Activated naive CD4-positive, alpha-beta T cell treated with anti-CD3 and anti-CD28 coated beads, Interleukin-2, amount 50 U/mL, for 72 hours (primary cell): ENCODE measurements at regions not wholly inside any gene's neighbourhood (a gene's known extent, or its start where the extent isn't known, plus 50 kb on each side); places are given as distances from the start of the nearest gene placed in this dataset.

Experiments
- ATAC-seq, 2 donors: fragments of 150-1000 bp; cut with Tn5 transposase; 2 replicates each; pipeline ENCODE4 v1.10.0; 2021; ENCODE audit warnings: mild to moderate bottlenecking in 2 of 2, moderate library complexity in 2 of 2
- DNase-seq, 2 donors: peaks; one replicate each; pipeline ENCODE4 v3.0.0; 2021 to 2022; ENCODE audit warnings: low spot score in 2 of 2
- H3K27ac Mint-ChIP-seq, 2 donors: one replicate each; pipeline ENCODE4 v1.8.0; 2022; ENCODE audit warnings: mild to moderate bottlenecking in 2 of 2, mixed read lengths in 2 of 2
- H3K36me3 Mint-ChIP-seq, 2 donors: one replicate each; pipeline ENCODE4 v1.8.0; 2022; ENCODE audit warnings: mixed read lengths in 2 of 2
- H3K9me3 Mint-ChIP-seq, 2 donors: one replicate each; pipeline ENCODE4 v1.8.0; 2022; ENCODE audit warnings: mixed read lengths in 2 of 2

DNA sequence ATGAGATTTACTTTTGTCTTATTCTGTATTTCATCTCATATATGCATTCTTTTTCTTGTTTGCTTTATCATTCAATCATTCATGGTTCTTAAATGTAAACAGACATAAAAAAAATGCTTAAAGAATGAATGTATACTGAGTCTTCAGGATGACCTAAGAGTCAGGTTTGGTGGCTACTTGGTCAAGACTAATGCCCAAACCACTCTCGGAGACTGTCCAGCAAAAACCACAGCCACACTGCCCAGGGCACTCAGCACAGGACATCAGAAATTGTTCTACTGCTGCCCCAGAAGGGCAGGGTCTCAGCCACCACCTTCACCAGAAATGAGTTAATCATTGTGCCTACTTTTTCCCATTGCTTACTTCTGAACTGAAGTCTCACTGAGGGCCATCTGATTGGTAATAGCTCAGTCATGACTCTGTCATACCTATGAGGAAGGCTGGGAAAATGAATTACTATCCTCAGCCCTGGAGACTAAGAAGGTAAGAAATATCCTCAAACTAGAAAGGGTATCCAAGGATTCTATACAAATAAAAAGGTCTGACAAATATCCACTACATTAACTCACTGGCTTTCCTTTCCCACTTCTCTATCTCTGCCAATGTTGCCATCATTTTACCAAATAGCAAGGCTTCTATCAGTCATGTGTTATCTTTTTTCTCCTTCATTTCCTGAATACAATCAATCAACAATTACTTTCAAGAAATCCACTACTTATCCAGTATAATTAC lies 236.1 kb downstream of the CETN3 start:
- Mint-ChIP-seq H3K36me3 (no peaks in the 10 kb centered on the region), H3K9me3 (peaks cover 7 to 15% of the 10 kb centered on the region in 2 donors), H3K27ac (no peak overlapping the region)
- no peak for ATAC-seq
- no peak for DNase-seq

- ATAC-seq (no peak), DNase-seq (no peak)
- no peak overlapping the region for H3K27ac Mint-ChIP-seq
- no peaks in the 10 kb centered on the region for H3K36me3 Mint-ChIP-seq
- peaks cover 0 to 9% of the 10 kb centered on the region in 2 donors for H3K9me3 Mint-ChIP-seq
Observed at GRCh38 chr5:90171466-90171865, 238.1 kb downstream of the CETN3 start.

GRCh38 chr5:90170261-90170660 lies 239.3 kb downstream of the CETN3 start:
- H3K9me3 Mint-ChIP-seq: no peaks in the 10 kb centered on the region
- ATAC-seq: no peak
- no peak overlapping the region for H3K27ac Mint-ChIP-seq
- no peak for DNase-seq
- no peaks in the 10 kb centered on the region for H3K36me3 Mint-ChIP-seq

- no peaks in the 10 kb centered on the region for H3K9me3 Mint-ChIP-seq
- ATAC-seq: no peak
- no peak for DNase-seq
- no peaks in the 10 kb centered on the region for H3K36me3 Mint-ChIP-seq
- no peak overlapping the region for H3K27ac Mint-ChIP-seq
Observed at GRCh38 chr5:90169078-90169477, 240.5 kb downstream of the CETN3 start.

DNA sequence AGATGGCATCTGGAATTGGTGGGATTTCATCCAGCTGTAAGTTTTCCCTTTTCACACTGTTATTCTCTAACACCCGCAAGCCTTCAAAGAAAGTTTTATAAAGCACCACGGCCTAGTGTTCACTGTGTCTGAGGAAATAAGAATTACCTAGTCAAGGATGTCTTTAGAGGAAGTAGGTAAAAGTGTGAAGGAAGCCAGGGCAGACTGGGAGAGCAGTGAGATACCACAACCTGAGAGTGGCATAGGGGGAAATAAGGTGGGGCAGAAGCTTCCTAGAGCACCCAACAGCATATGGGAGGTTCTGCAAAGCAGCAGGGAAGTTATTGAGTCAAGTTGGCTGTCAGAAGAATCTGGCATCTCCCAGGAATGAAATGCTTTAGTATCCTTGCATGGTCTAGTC lies 241.2 kb downstream of the CETN3 start:
- DNase-seq: no peak
- Mint-ChIP-seq H3K9me3 (no peaks in the 10 kb centered on the region), H3K27ac (no peak overlapping the region), H3K36me3 (no peaks in the 10 kb centered on the region)
- no peak for ATAC-seq

DNA sequence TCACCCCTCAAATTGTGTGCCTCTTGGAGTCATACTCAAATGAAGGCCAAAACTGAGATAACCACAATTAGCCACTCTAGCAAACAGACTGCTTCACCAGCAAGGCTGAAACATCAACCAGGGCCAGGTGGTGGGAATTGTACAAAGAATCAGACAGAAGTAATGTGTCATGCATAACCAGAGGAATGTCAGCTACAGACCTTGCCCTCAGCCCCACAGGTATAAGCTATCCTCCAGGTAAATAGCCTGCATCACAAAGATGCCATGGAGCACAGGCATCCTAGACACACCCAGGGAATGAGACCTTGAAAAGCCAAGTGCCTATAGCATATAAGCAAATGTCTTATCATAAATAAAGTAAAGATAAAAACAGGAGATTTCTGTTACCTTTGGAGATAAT lies 242.7 kb downstream of the CETN3 start:
- DNase-seq (no peak), ATAC-seq (no peak)
- no peak overlapping the region for H3K27ac Mint-ChIP-seq
- H3K9me3 Mint-ChIP-seq: no peaks in the 10 kb centered on the region
- no peaks in the 10 kb centered on the region for H3K36me3 Mint-ChIP-seq

DNA sequence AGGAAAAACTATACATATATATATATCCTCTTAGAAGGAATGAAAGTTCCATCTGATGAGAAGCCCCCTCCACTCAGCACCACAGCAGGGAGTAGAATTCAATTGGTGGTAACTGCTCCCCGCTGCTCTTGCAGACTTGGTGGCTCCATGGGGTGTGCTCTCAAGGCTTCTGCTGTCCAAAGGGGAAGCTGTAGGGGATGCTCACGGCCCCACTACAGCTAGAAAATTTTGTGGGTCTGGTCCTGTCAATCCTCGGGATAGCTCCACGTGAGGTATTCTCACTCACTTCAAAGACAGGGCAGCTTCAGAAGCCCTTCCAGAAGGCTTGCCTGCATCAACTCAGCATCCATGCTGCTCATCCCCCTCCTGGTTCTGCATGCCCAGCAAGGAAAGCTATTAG lies 247.2 kb downstream of the CETN3 start:
- ATAC-seq (no peak), DNase-seq (no peak)
- Mint-ChIP-seq H3K27ac (no peak overlapping the region), H3K9me3 (no peaks in the 10 kb centered on the region), H3K36me3 (no peaks in the 10 kb centered on the region)

DNA sequence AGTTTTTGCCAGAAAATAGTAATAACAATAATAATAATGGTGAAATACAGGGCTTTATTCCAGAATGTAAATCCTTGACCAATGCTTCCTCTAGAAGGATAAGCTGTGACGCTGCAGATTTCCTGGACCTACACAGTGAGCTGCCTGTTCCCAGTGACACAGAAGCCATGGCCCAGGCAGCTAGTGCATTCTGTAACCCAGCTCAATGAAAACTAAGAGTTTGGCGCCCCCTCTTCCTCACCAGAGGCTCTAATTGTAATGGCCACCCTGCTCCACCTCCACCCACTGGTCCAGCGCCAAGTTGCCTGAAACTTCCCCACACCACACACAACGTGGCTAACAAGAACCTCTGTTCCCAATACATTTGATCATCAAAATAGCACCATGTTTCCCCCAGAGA lies 248.1 kb downstream of the CETN3 start:
- no peak for DNase-seq
- Mint-ChIP-seq H3K36me3 (no peaks in the 10 kb centered on the region), H3K9me3 (no peaks in the 10 kb centered on the region), H3K27ac (no peak overlapping the region)
- no peak for ATAC-seq

- Mint-ChIP-seq H3K36me3 (no peaks in the 10 kb centered on the region), H3K27ac (no peak overlapping the region), H3K9me3 (peaks cover 0 to 7% of the 10 kb centered on the region in 2 donors)
- ATAC-seq: no peak
- DNase-seq: no peak
Observed at GRCh38 chr5:90158131-90158530, 251.4 kb downstream of the CETN3 start.

DNA sequence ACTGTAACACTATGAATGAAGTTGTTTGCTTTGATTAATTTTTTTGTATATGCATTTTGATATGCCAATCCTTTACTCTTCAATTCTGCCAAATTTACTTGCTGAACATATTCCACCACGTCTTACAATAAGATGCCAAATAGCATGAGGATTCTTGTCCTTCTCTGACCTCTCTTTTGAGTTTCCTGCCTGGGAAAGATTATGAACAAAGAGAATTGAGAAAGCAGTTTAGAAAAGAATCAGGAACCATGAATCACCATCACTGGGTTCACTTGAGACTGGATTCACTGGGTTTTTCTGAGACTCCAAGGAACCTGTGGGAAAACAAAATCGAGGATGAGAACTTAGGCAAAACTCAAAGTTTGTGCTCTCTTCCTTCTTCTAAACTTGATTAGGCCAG lies 256.5 kb downstream of the CETN3 start:
- no peak overlapping the region for H3K27ac Mint-ChIP-seq
- DNase-seq (no peak), ATAC-seq (no peak)
- peaks cover 0 to 3% of the 10 kb centered on the region in 2 donors for H3K36me3 Mint-ChIP-seq
- H3K9me3 Mint-ChIP-seq: peaks cover 2 to 12% of the 10 kb centered on the region in 2 donors

GRCh38 chr5:90144625-90145327 lies 264.8 kb downstream of the CETN3 start:
- no peak for ATAC-seq

GRCh38 chr5:90142541-90142940 lies 267.0 kb downstream of the CETN3 start:
- Mint-ChIP-seq H3K27ac (no peak overlapping the region), H3K9me3 (peaks cover 4 to 6% of the 10 kb centered on the region in 2 donors), H3K36me3 (peaks cover 0 to 3% of the 10 kb centered on the region in 2 donors)
- ATAC-seq: no peak
- DNase-seq: no peak

More at GRCh38 chr5:90144625-90145327, 264.8 kb downstream of the CETN3 start:
- DNase-seq: no peak
- Mint-ChIP-seq H3K9me3 (peaks cover 9 to 12% of the 10 kb centered on the region in 2 donors), H3K27ac (no peak overlapping the region), H3K36me3 (peaks cover 0 to 11% of the 10 kb centered on the region in 2 donors)

DNA sequence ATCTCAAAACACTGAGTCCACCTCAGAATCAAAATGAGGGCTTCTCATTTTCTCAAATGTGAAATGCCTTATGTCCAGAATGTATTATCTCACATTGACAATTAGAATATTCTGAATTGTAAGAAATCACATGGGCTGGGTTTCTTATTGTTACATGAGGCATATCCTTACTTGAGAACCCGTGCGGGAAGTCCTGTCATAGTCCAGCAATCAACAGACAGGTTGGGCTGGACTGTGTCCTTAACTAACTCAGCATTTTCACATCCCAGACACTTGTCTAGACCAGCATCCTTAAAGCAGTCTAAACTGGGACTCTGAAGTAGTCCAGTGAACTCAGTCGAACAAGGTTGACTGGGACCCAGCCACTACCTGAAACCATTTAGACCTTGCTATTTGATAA lies 267.6 kb downstream of the CETN3 start:
- Mint-ChIP-seq H3K27ac (no peak overlapping the region), H3K9me3 (peaks cover 4% of the 10 kb centered on the region in 2 donors), H3K36me3 (no peaks in the 10 kb centered on the region)
- ATAC-seq: no peak
- no peak for DNase-seq

- Mint-ChIP-seq H3K36me3 (no peaks in the 10 kb centered on the region), H3K9me3 (no peaks in the 10 kb centered on the region), H3K27ac (no peak overlapping the region)
- no peak for DNase-seq
- ATAC-seq: no peak
Observed at GRCh38 chr5:90136952-90137528, 272.5 kb downstream of the CETN3 start.

GRCh38 chr5:90135779-90136378 lies 273.7 kb downstream of the CETN3 start:
- no peak for ATAC-seq
- no peaks in the 10 kb centered on the region for H3K36me3 Mint-ChIP-seq

GRCh38 chr5:90134892-90135291 lies 274.7 kb downstream of the CETN3 start:
- H3K27ac Mint-ChIP-seq: no peak overlapping the region
- no peaks in the 10 kb centered on the region for H3K9me3 Mint-ChIP-seq
- DNase-seq (no peak), ATAC-seq (no peak)
- H3K36me3 Mint-ChIP-seq: no peaks in the 10 kb centered on the region

More at GRCh38 chr5:90135779-90136378, 273.7 kb downstream of the CETN3 start:
- H3K27ac Mint-ChIP-seq: no peak overlapping the region
- no peak for DNase-seq
- no peaks in the 10 kb centered on the region for H3K9me3 Mint-ChIP-seq

GRCh38 chr5:90134381-90134780 lies 275.2 kb downstream of the CETN3 start:
- H3K36me3 Mint-ChIP-seq: no peaks in the 10 kb centered on the region
- H3K27ac Mint-ChIP-seq: no peak overlapping the region
- no peak for DNase-seq
- no peaks in the 10 kb centered on the region for H3K9me3 Mint-ChIP-seq
- no peak for ATAC-seq
